ENCODE measurements at regions not wholly inside any gene's neighbourhood (a gene's known extent, or its start where the extent isn't known, plus 50 kb on each side); places are given as distances from the start of the nearest gene placed in this dataset.

DNA sequence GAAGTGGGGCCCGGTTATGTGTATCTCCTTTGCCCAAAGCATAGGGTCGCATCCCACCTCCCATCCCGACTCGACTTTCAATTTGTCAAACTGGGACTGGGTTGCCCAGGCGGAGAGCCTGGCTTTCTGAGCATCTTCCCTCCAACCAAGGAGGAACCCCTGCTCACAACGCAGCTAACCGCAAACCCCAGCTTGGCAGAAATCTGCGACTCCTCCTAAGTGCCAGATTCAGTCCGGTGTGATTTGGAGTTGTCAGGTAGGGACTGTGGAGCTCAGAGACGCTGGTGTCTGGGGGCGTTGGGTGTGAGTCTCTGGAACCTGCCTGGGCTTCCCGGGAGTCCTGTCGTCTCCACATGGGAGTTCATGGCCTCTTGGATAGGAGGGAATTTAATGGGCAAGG, 1126.7 kb downstream of the AACS start:
- H3K27ac ChIP-seq (ENCODE audit: low read depth), result no peak overlapping the region
- no peaks in the 10 kb centered on the region; the same call in 1 of the 2 replicates for H3K36me3 ChIP-seq (ENCODE audit: insufficient read depth)
- Mint-ChIP-seq H3K27ac (no peak overlapping the region), H3K27me3 (ENCODE audit: insufficient read depth, low read depth, poor library complexity) (peaks cover 2% of the 10 kb centered on the region), H3K36me3 (ENCODE audit: low read depth) (peaks cover 50% of the 10 kb centered on the region), H3K4me1 (no peaks in the 10 kb centered on the region), H3K9me3 (peaks cover 99% of the 10 kb centered on the region), H3K4me3 (no peak overlapping the region)
- ATAC-seq (no peak), DNase-seq (ENCODE audit: low spot score) (no peak)
- H3K27me3 ChIP-seq (ENCODE audit: insufficient read depth), result no peaks in the 10 kb centered on the region
- H3K79me2 ChIP-seq (replicated peaks; ENCODE audit: insufficient read depth), result no peaks in the 10 kb centered on the region
- no peaks in the 10 kb centered on the region for H3F3A ChIP-seq (replicated peaks; ENCODE audit: low read depth)
- H3K4me1 ChIP-seq (ENCODE audit: insufficient read depth), result no peaks in the 10 kb centered on the region
- no peaks in the 10 kb centered on the region for H4K20me1 ChIP-seq (replicated peaks; ENCODE audit: insufficient read depth)
- peak overlapping the region; percentile 78 for H3K4me2 ChIP-seq
- H2AFZ ChIP-seq, result no peak overlapping the region; the same call in 1 of the 2 replicates
- peak overlapping the region; percentile 58 for H3K4me3 ChIP-seq
- no peaks in the 10 kb centered on the region for H3K9me2 ChIP-seq (ENCODE audit: insufficient read depth)
- no peak for TF ChIP-seq ZNF114 (CRISPR knock-in tag; IDR thresholded peaks at IDR 0.05)
- TF ChIP-seq, protein P1, sequence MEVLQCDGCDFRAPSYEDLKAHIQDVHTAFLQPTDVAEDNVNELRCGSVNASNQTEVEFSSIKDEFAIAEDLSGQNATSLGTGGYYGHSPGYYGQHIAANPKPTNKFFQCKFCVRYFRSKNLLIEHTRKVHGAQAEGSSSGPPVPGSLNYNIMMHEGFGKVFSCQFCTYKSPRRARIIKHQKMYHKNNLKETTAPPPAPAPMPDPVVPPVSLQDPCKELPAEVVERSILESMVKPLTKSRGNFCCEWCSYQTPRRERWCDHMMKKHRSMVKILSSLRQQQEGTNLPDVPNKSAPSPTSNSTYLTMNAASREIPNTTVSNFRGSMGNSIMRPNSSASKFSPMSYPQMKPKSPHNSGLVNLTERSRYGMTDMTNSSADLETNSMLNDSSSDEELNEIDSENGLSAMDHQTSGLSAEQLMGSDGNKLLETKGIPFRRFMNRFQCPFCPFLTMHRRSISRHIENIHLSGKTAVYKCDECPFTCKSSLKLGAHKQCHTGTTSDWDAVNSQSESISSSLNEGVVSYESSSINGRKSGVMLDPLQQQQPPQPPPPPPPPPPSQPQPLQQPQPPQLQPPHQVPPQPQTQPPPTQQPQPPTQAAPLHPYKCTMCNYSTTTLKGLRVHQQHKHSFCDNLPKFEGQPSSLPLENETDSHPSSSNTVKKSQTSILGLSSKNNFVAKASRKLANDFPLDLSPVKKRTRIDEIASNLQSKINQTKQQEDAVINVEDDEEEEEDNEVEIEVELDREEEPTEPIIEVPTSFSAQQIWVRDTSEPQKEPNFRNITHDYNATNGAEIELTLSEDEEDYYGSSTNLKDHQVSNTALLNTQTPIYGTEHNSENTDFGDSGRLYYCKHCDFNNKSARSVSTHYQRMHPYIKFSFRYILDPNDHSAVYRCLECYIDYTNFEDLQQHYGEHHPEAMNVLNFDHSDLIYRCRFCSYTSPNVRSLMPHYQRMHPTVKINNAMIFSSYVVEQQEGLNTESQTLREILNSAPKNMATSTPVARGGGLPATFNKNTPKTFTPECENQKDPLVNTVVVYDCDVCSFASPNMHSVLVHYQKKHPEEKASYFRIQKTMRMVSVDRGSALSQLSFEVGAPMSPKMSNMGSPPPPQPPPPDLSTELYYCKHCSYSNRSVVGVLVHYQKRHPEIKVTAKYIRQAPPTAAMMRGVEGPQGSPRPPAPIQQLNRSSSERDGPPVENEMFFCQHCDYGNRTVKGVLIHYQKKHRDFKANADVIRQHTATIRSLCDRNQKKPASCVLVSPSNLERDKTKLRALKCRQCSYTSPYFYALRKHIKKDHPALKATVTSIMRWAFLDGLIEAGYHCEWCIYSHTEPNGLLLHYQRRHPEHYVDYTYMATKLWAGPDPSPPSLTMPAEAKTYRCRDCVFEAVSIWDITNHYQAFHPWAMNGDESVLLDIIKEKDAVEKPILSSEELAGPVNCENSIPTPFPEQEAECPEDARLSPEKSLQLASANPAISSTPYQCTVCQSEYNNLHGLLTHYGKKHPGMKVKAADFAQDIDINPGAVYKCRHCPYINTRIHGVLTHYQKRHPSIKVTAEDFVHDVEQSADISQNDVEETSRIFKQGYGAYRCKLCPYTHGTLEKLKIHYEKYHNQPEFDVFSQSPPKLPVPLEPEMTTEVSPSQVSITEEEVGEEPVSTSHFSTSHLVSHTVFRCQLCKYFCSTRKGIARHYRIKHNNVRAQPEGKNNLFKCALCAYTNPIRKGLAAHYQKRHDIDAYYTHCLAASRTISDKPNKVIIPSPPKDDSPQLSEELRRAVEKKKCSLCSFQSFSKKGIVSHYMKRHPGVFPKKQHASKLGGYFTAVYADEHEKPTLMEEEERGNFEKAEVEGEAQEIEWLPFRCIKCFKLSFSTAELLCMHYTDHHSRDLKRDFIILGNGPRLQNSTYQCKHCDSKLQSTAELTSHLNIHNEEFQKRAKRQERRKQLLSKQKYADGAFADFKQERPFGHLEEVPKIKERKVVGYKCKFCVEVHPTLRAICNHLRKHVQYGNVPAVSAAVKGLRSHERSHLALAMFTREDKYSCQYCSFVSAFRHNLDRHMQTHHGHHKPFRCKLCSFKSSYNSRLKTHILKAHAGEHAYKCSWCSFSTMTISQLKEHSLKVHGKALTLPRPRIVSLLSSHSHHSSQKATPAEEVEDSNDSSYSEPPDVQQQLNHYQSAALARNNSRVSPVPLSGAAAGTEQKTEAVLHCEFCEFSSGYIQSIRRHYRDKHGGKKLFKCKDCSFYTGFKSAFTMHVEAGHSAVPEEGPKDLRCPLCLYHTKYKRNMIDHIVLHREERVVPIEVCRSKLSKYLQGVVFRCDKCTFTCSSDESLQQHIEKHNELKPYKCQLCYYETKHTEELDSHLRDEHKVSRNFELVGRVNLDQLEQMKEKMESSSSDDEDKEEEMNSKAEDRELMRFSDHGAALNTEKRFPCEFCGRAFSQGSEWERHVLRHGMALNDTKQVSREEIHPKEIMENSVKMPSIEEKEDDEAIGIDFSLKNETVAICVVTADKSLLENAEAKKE (CRISPR knock-in tag; IDR thresholded peaks at IDR 0.05), result no peak
- TF ChIP-seq, protein P2, sequence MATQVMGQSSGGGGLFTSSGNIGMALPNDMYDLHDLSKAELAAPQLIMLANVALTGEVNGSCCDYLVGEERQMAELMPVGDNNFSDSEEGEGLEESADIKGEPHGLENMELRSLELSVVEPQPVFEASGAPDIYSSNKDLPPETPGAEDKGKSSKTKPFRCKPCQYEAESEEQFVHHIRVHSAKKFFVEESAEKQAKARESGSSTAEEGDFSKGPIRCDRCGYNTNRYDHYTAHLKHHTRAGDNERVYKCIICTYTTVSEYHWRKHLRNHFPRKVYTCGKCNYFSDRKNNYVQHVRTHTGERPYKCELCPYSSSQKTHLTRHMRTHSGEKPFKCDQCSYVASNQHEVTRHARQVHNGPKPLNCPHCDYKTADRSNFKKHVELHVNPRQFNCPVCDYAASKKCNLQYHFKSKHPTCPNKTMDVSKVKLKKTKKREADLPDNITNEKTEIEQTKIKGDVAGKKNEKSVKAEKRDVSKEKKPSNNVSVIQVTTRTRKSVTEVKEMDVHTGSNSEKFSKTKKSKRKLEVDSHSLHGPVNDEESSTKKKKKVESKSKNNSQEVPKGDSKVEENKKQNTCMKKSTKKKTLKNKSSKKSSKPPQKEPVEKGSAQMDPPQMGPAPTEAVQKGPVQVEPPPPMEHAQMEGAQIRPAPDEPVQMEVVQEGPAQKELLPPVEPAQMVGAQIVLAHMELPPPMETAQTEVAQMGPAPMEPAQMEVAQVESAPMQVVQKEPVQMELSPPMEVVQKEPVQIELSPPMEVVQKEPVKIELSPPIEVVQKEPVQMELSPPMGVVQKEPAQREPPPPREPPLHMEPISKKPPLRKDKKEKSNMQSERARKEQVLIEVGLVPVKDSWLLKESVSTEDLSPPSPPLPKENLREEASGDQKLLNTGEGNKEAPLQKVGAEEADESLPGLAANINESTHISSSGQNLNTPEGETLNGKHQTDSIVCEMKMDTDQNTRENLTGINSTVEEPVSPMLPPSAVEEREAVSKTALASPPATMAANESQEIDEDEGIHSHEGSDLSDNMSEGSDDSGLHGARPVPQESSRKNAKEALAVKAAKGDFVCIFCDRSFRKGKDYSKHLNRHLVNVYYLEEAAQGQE (IDR thresholded peaks at IDR 0.05; ENCODE audit: unreplicated experiment), result no peak
- no peak for TF ChIP-seq ZNF331 (CRISPR knock-in tag; IDR thresholded peaks at IDR 0.05; ENCODE audit: low read depth)
- no peak for TF ChIP-seq JUNB (IDR thresholded peaks at IDR 0.05; ENCODE audit: unreplicated experiment)
- TF ChIP-seq, protein P3, sequence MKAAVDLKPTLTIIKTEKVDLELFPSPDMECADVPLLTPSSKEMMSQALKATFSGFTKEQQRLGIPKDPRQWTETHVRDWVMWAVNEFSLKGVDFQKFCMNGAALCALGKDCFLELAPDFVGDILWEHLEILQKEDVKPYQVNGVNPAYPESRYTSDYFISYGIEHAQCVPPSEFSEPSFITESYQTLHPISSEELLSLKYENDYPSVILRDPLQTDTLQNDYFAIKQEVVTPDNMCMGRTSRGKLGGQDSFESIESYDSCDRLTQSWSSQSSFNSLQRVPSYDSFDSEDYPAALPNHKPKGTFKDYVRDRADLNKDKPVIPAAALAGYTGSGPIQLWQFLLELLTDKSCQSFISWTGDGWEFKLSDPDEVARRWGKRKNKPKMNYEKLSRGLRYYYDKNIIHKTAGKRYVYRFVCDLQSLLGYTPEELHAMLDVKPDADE (IDR thresholded peaks at IDR 0.05), result no peak
- TF ChIP-seq EZH2 (IDR thresholded peaks at IDR 0.05; ENCODE audit: low read depth, unreplicated experiment), result no peak
- TF ChIP-seq STAT1 (IDR thresholded peaks at IDR 0.05; ENCODE audit: unreplicated experiment), result no peak
- no peak for TF ChIP-seq POLR2AphosphoS5 (IDR thresholded peaks at IDR 0.05; ENCODE audit: low read depth)
- no peak for TF ChIP-seq NANOG (IDR thresholded peaks at IDR 0.05; ENCODE audit: borderline replicate concordance)
- no peak for TF ChIP-seq CTCF (conservative IDR thresholded peaks at IDR 0.05; ENCODE audit: low read depth in 2 of 2)
- TF ChIP-seq EZH2phosphoT487 (IDR thresholded peaks at IDR 0.05; ENCODE audit: unreplicated experiment), result no peak
- TF ChIP-seq CREB1 (CRISPR knock-in tag; IDR thresholded peaks at IDR 0.05; ENCODE audit: low read depth), result no peak
